ENCODE measurements at regions not wholly inside any gene's neighbourhood (a gene's known extent, or its start where the extent isn't known, plus 50 kb on each side); places are given as distances from the start of the nearest gene placed in this dataset.

DNA sequence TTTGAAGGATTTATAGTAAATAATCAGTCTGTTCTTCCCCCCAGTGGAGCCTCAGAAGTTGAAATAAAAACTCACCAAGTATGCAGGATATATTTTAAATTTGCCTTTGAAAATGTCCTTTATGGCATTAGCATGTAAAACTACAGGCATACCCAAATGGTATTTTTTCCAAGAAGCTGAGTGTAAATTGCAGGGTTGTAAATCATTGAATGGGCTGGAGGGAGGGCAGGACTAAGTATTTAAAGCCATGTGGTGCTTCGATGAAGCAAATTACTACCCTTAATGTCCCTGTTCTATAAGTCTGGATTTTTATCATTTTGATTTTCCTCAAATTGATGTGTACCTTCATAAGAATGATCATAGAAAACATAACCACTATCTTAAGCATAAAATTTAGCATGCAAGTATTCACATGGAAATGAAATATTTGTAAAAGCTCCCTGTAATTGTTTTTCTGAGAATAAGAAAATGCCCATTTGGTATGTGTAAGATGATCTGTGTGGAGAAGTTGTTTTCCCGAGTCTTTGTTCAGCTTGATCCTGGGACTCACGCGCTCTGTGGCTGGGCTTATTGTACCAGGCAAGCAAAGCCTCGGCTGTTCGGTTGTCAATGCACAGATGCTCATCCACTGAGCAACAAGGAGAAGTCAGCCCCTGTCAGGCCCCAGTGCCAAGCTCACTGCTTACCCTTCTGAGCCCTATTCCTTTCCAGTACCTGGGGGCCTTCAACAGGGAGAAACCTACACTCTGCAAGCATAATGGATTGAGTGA lies 66.7 kb downstream of the CD164 start:
- TF ChIP-seq, protein P1, sequence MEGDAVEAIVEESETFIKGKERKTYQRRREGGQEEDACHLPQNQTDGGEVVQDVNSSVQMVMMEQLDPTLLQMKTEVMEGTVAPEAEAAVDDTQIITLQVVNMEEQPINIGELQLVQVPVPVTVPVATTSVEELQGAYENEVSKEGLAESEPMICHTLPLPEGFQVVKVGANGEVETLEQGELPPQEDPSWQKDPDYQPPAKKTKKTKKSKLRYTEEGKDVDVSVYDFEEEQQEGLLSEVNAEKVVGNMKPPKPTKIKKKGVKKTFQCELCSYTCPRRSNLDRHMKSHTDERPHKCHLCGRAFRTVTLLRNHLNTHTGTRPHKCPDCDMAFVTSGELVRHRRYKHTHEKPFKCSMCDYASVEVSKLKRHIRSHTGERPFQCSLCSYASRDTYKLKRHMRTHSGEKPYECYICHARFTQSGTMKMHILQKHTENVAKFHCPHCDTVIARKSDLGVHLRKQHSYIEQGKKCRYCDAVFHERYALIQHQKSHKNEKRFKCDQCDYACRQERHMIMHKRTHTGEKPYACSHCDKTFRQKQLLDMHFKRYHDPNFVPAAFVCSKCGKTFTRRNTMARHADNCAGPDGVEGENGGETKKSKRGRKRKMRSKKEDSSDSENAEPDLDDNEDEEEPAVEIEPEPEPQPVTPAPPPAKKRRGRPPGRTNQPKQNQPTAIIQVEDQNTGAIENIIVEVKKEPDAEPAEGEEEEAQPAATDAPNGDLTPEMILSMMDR (IDR thresholded peaks at IDR 0.05; ENCODE audit: borderline replicate concordance, extremely low read depth, insufficient read depth), result no peak
- Histone ChIP-seq H3K9ac (ENCODE audit: low read length in 3 of 3) (no peak overlapping the region), H3K27ac (ENCODE audit: low read depth in 2 of 2, low read length in 2 of 2) (no peak overlapping the region), H3K9me3 (ENCODE audit: control insufficient read depth in 2 of 3, insufficient read depth in 1 of 3, low read length in 3 of 3) (no peaks in the 10 kb centered on the region), H3K36me3 (ENCODE audit: control insufficient read depth in 2 of 3, insufficient read depth in 3 of 3, low read length in 3 of 3) (no peaks in the 10 kb centered on the region), H3K4me1 (ENCODE audit: control insufficient read depth in 2 of 3, insufficient read depth in 2 of 3, low read depth in 1 of 3, low read length in 3 of 3) (peaks cover 0 to 17% (median 6%) of the 10 kb centered on the region in 3 donors), H3K27me3 (ENCODE audit: control insufficient read depth, insufficient read depth, low read length) (no peaks in the 10 kb centered on the region), H3K4me3 (ENCODE audit: low read length in 3 of 3) (no peak overlapping the region)
- FAIRE-seq, result no peak
- intact Hi-C loops (cut with DNase I), result no loop called here
- peak in 3 of 5 donors; percentile 25 to 57 (median 55) for DNase-seq

DNA sequence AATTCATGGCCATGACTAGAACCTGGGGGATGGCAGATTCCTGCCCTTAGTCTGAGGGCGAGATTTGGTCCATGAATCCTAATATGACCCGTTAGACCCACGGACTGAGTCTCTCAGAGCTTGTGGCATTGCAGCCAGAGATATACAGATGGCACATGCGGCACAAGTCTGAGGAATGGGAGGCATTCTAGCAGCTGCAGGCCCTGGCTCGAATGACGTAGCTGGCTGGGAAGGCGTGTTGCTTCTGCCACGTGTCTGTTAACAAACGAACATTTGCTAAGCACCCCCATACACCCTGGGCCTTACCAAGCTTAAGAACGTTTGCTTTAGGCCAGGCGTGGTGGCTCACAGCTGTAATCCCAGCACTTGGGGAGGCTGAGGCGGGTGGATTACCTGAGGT lies 68.0 kb downstream of the CD164 start:
- H3K27ac ChIP-seq (ENCODE audit: low read depth in 2 of 2, low read length in 2 of 2), result no peak overlapping the region
- no peak overlapping the region for H3K4me3 ChIP-seq (ENCODE audit: low read length in 3 of 3)
- FAIRE-seq, result no peak
- no peak for DNase-seq
- TF ChIP-seq, protein P1 (IDR thresholded peaks at IDR 0.05; ENCODE audit: borderline replicate concordance, extremely low read depth, insufficient read depth), result no peak
- H3K4me1 ChIP-seq (ENCODE audit: control insufficient read depth in 2 of 3, insufficient read depth in 2 of 3, low read depth in 1 of 3, low read length in 3 of 3), result peaks cover 0 to 17% (median 6%) of the 10 kb centered on the region in 3 donors
- H3K9ac ChIP-seq (ENCODE audit: low read length in 3 of 3), result no peak overlapping the region
- H3K36me3 ChIP-seq (ENCODE audit: control insufficient read depth in 2 of 3, insufficient read depth in 3 of 3, low read length in 3 of 3), result no peaks in the 10 kb centered on the region
- intact Hi-C loops (cut with DNase I), result no loop called here
- no peaks in the 10 kb centered on the region for H3K9me3 ChIP-seq (ENCODE audit: control insufficient read depth in 2 of 3, insufficient read depth in 1 of 3, low read length in 3 of 3)
- H3K27me3 ChIP-seq (ENCODE audit: control insufficient read depth, insufficient read depth, low read length), result no peaks in the 10 kb centered on the region

DNA sequence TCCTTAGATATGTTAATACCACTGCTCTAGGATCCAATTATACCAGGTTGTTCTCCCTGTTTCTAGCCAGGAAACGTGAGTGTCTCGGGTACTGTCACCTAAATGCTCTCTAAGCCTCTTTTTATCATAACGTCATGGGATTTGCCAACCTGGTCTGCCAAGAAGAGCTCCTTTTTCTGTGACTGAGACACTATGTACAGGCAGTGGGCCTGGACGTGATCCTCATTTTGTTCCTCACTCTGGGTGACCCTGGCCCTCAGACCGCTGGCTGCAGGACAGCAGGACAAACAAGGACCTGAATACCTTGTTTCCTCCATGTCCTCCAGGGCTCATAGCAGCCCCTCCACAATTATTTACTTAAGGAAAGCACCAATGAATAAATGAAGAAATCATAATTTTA lies 69.1 kb downstream of the CD164 start:
- peaks cover 0 to 9% (median 3%) of the 10 kb centered on the region in 3 donors for H3K4me1 ChIP-seq (ENCODE audit: control insufficient read depth in 2 of 3, insufficient read depth in 2 of 3, low read depth in 1 of 3, low read length in 3 of 3)
- no peaks in the 10 kb centered on the region for H3K9me3 ChIP-seq (ENCODE audit: control insufficient read depth in 2 of 3, insufficient read depth in 1 of 3, low read length in 3 of 3)
- H3K36me3 ChIP-seq (ENCODE audit: control insufficient read depth in 2 of 3, insufficient read depth in 3 of 3, low read length in 3 of 3), result no peaks in the 10 kb centered on the region
- no peak overlapping the region for H3K4me3 ChIP-seq (ENCODE audit: low read length in 3 of 3)
- no peak for DNase-seq
- no peak for FAIRE-seq
- no peak overlapping the region for H3K27ac ChIP-seq (ENCODE audit: low read depth in 2 of 2, low read length in 2 of 2)
- H3K27me3 ChIP-seq (ENCODE audit: control insufficient read depth, insufficient read depth, low read length), result no peaks in the 10 kb centered on the region
- TF ChIP-seq, protein P1 (IDR thresholded peaks at IDR 0.05; ENCODE audit: borderline replicate concordance, extremely low read depth, insufficient read depth), result no peak
- intact Hi-C loops (cut with DNase I), result no loop called here
- no peak overlapping the region for H3K9ac ChIP-seq (ENCODE audit: low read length in 3 of 3)

Measured in kidney (tissue), 13 donors.